NOMO-1 treated with DMSO at 0.1 percent for 48 hours (cell line): ENCODE measurements at regions not wholly inside any gene's neighbourhood (a gene's known extent, or its start where the extent isn't known, plus 50 kb on each side); places are given as distances from the start of the nearest gene placed in this dataset.
"Not testable (repeated sequence)": the region's sequence is repeated elsewhere in the genome, so short reads cannot be mapped to it uniquely, and the experiment has no call there.

Experiments used
- DNase-seq: peaks from one replicate; lab custom pipeline; 2025; ENCODE audit not compliant: unreplicated experiment; lab: John Stamatoyannopoulos, UW

- DNase-seq: no peak
Observed at GRCh38 chr15:91356083-91356482, 256.0 kb downstream of the SV2B start.

- no peak for DNase-seq
Observed at GRCh38 chr15:91357011-91357410, 257.0 kb downstream of the SV2B start.

DNA sequence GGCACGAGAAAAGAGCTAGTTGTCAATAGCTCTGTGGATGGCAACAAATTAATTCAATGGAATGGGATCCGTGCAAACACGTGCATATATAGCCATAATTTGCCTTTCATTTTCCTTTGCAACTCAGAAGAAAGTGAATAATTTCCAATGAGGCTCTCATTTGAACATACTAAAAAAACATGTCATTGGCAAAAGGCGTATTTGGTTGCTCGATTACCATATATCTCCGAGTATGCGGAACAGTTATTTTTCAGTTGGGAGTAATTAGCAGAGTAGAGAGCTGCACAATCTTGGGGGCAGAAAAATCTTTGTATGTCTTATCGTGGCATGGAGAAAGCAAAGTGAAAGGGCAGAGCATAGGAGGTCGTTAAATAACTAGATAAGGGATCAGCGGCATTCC lies 257.4 kb downstream of the SV2B start:
- no peak for DNase-seq

GRCh38 chr15:91358405-91358804 lies 258.3 kb downstream of the SV2B start:
- DNase-seq: no peak

DNA sequence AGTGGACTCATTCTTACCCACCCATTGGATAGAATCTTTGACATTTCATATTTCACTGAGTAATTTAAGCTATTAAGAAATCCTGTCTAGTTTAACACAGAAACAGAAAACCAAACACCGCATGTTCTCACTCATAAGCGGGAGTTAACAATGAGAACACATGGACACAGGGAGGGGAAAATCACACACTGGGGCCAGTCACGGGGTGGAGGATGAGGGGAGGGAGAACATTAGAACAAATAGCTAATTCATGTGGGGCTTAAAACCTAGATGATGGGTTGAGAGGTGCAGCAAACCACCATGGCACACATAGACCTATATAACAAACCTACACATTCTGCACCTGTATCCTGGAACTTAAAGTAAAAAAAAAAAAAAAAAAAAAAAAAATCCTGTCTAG lies 261.6 kb downstream of the SV2B start:
- not testable (repeated sequence) for DNase-seq

- DNase-seq: no peak
Observed at GRCh38 chr15:91366111-91366510, 266.1 kb downstream of the SV2B start.

DNA sequence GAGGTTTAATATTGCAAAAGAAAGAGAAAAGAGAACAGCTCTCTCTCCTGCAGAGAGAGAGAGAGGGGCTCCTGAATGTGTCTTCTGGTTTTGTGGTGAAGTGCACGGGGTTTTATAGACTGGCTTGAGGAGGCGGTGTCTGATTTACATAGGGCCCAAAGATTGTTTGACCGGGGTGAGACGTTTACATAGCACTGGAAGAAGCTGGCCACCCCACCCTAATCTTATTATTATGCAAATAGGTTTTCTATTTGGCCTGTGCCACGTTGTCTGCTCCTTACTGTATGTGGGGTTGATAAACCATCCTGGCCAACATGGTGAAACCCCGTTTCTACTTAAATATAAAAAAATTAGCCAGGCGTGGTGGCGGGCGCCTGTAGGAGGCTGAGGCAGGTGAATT lies 268.6 kb downstream of the SV2B start:
- DNase-seq: no peak

GRCh38 chr15:91369823-91370222 lies 269.8 kb downstream of the SV2B start:
- DNase-seq: no peak

DNA sequence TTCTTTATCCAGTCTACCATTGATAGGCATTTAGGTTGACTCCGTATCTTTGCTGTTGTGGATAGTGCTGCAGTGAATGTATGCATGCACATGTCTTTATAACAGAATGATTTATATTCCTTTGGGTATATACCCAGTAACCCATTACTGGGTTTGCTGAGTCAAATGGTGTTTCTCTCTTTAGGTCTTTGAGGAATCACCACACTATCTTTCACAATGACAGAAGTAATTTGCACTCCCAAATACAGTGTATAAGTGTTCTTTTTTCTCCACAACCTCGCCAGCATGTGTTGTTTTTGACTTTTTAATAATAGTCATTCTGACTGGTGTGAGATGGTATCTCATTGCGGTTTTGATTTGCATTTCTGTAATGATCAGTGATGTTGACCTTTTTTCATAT lies 271.3 kb downstream of the SV2B start:
- DNase-seq: not testable (repeated sequence)

DNA sequence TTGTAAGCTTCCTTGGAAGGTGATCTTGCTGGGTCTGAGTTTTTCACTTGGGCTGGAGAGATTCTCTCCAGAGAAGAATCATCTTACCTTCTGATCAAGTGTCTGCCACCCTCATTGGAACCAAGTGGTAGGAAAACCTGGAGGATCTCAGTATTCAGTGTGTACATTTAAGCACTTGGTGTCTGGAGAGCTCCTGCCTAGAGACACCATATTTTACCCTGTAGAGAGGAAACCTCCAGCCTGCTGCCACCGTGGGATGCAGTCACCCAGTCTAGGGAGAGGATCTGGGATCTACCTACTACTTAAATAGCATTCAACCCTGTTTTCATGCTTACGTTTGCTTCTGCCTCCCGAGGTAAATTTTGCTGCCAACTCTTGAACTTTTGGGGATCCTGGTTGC lies 274.3 kb downstream of the SV2B start:
- no peak for DNase-seq

- DNase-seq: no peak
Observed at GRCh38 chr15:91376038-91376437, 276.0 kb downstream of the SV2B start.

DNA sequence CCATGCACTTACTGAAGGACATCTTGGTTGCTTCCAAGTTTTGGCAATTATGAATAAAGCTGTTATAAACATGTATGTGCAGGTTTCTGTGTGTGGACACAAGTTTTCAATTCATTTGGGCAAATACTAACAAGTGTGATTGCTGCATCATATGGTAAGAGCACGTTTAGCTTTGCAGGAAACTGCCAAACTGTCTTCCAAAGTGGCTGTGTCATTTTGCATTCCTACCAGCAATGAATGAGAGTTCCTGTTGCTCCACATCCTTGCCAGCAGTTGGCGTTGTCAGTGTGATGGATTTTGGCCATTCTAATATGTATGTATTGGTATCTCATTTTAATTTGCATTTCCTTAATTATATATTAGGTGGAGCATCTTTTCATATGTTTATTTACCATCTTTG lies 280.1 kb downstream of the SV2B start:
- DNase-seq: no peak

GRCh38 chr15:91383532-91383931 lies 283.5 kb downstream of the SV2B start:
- no peak for DNase-seq

DNA sequence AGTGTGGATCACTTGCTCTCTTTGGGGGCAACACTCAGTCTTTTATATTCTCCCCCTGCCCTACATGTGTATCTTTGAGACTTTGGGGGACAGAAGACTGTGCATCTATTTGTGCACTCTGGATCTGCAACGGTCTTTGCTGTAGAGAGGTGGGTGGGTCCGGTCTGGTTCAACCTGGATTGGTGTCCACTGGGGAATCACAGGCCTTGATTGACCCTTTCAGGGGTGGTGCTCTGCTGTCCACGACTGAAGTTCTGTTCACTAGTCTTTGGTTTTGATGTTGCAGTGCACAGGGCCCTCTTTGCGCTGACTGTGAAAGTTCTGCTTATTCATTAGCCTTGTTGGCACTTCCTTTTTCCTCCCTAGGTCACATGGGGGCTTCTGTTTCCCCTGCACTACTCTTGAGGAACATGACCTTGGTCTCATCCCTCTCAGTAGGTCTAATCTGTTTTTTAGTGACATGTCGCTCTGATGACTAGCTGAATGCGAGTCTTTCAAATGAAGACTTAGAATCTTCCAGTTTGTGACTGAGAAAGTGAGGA lies 284.2 kb downstream of the SV2B start:
- peak; percentile 15 for DNase-seq

GRCh38 chr15:91385311-91385710 lies 285.3 kb downstream of the SV2B start:
- DNase-seq: no peak

- peak; percentile 78 for DNase-seq
Observed at GRCh38 chr15:91393186-91393585, 293.1 kb downstream of the SV2B start.

DNA sequence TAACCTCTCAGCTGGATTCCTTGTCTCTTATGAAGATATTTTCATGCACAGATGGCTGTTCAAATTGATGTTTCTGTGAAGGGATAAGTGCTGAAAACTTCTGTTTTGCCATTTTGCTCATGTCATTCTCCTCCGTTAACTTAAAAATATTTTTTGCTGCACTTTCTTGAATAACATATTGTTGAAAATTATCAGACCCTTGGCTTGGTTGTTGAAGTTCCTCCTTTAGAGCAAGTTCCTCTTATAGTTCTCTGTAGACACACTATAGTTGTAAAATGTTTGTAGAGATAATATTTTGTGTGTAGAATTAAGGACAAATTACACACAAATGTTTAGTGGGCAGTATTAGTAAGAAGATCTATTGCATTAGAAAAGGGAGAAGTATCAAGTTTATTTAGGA lies 300.4 kb downstream of the SV2B start:
- no peak for DNase-seq

DNA sequence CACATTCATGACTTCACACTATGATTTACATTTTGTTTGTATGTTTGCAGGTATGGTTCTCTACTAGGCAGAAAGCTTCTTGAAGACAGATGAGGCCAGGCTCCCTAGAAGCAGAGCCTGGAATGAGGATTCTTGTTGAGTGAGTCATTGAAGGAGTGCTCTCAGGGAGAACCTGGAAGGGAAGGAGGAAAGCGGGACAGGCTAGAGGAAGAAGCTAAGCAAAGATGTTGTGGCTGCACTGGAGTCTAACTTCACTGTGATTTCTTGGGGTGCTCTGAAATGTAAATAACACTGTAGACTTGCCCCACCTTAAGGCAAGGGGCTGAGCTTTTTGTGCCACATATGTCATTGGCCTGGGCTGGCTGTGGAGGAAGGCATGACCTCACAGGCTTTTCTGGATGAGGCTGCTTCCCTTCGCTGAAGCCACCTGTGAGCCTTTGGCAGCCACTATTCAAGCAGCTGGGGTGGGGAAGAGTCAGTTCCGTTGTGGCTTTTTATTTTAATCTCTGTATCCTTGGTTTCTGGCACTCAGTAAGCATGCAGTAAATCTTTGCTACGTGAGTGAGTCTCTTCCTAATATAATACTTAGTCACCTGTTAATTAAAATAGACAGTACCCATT lies 307.3 kb downstream of the SV2B start:
- no peak for DNase-seq

- DNase-seq: no peak
Observed at GRCh38 chr15:91408476-91409076, 308.5 kb downstream of the SV2B start.

- no peak for DNase-seq
Observed at GRCh38 chr15:91409387-91409786, 309.3 kb downstream of the SV2B start.

GRCh38 chr15:91411586-91411985 lies 311.5 kb downstream of the SV2B start:
- DNase-seq: peak; percentile 5

GRCh38 chr15:91412138-91412928 lies 312.3 kb downstream of the SV2B start:
- DNase-seq: peak; percentile 23
